ENCODE measurements at regions not wholly inside any gene's neighbourhood (a gene's known extent, or its start where the extent isn't known, plus 50 kb on each side); places are given as distances from the start of the nearest gene placed in this dataset.
A peak's percentile ranks its signal among the peaks of the same experiment; 100 is the strongest.

GRCh38 chr9:74275872-74276508 lies 221.1 kb upstream of the RORB start:
- intact Hi-C loops (cut with micrococcal nuclease; ENCODE audit: unreplicated experiment) = no loop called here
- no peaks in the 10 kb centered on the region for H3K36me3 Mint-ChIP-seq (ENCODE audit: insufficient read depth, unreplicated experiment)
- no peak overlapping the region for H3K4me3 Mint-ChIP-seq (ENCODE audit: unreplicated experiment)
- H3K27ac Mint-ChIP-seq (ENCODE audit: unreplicated experiment) = no peak overlapping the region
- no peak for TF ChIP-seq CTCF (IDR thresholded peaks at IDR 0.05; ENCODE audit: insufficient read depth in 1 of 2, low read depth in 1 of 2, low read length in 1 of 2, severe bottlenecking in 1 of 2, unreplicated experiment in 1 of 2)
- POLR2A ChIA-PET = no interaction called here
- no peaks in the 10 kb centered on the region for H3K27me3 Mint-ChIP-seq (ENCODE audit: insufficient read depth, unreplicated experiment)
- H3K4me1 Mint-ChIP-seq (ENCODE audit: low read depth, unreplicated experiment) = no peaks in the 10 kb centered on the region
- DNase-seq = no peak
- H3K9me3 Mint-ChIP-seq (ENCODE audit: unreplicated experiment) = no peaks in the 10 kb centered on the region
- Histone ChIP-seq H3K36me3 (ENCODE audit: control insufficient read depth, insufficient read depth, low read length) (no peaks in the 10 kb centered on the region), H3K9me3 (no peaks in the 10 kb centered on the region), H3K27me3 (replicated peaks; ENCODE audit: control insufficient read depth, insufficient read depth, low read length) (no peaks in the 10 kb centered on the region), H3K4me1 (no peaks in the 10 kb centered on the region), H3K4me3 (ENCODE audit: low read depth, low read length) (no peak overlapping the region)
- CTCF ChIA-PET = no interaction called here
- BruUV-seq (replicated peaks) = no TSS peak

- Mint-ChIP-seq H3K36me3 (ENCODE audit: insufficient read depth, unreplicated experiment) (no peaks in the 10 kb centered on the region), H3K27ac (ENCODE audit: unreplicated experiment) (no peak overlapping the region), H3K4me1 (ENCODE audit: low read depth, unreplicated experiment) (no peaks in the 10 kb centered on the region), H3K27me3 (ENCODE audit: insufficient read depth, unreplicated experiment) (no peaks in the 10 kb centered on the region), H3K9me3 (ENCODE audit: unreplicated experiment) (no peaks in the 10 kb centered on the region), H3K4me3 (ENCODE audit: unreplicated experiment) (no peak overlapping the region)
- no peaks in the 10 kb centered on the region for H3K9me3 ChIP-seq
- intact Hi-C loops (cut with micrococcal nuclease; ENCODE audit: unreplicated experiment) = no loop called here
- POLR2A ChIA-PET = no interaction called here
- H3K4me3 ChIP-seq (ENCODE audit: low read depth, low read length) = no peak overlapping the region
- H3K4me1 ChIP-seq = no peaks in the 10 kb centered on the region
- DNase-seq = no peak
- H3K27me3 ChIP-seq (replicated peaks; ENCODE audit: control insufficient read depth, insufficient read depth, low read length) = no peaks in the 10 kb centered on the region
- no peaks in the 10 kb centered on the region for H3K36me3 ChIP-seq (ENCODE audit: control insufficient read depth, insufficient read depth, low read length)
- BruUV-seq (replicated peaks) = no TSS peak
- CTCF ChIA-PET = no interaction called here
- TF ChIP-seq CTCF (IDR thresholded peaks at IDR 0.05; ENCODE audit: insufficient read depth in 1 of 2, low read depth in 1 of 2, low read length in 1 of 2, severe bottlenecking in 1 of 2, unreplicated experiment in 1 of 2) = no peak
Measured at GRCh38 chr9:74277532-74277931, 219.6 kb upstream of the RORB start.

- Histone ChIP-seq H3K4me1 (no peaks in the 10 kb centered on the region), H3K36me3 (ENCODE audit: control insufficient read depth, insufficient read depth, low read length) (no peaks in the 10 kb centered on the region), H3K4me3 (ENCODE audit: low read depth, low read length) (no peak overlapping the region), H3K27me3 (replicated peaks; ENCODE audit: control insufficient read depth, insufficient read depth, low read length) (no peaks in the 10 kb centered on the region), H3K9me3 (no peaks in the 10 kb centered on the region)
- Mint-ChIP-seq H3K36me3 (ENCODE audit: insufficient read depth, unreplicated experiment) (no peaks in the 10 kb centered on the region), H3K27ac (ENCODE audit: unreplicated experiment) (no peak overlapping the region), H3K27me3 (ENCODE audit: insufficient read depth, unreplicated experiment) (no peaks in the 10 kb centered on the region), H3K9me3 (ENCODE audit: unreplicated experiment) (no peaks in the 10 kb centered on the region), H3K4me1 (ENCODE audit: low read depth, unreplicated experiment) (no peaks in the 10 kb centered on the region), H3K4me3 (ENCODE audit: unreplicated experiment) (no peak overlapping the region)
- no TSS peak for BruUV-seq (replicated peaks)
- no peak for TF ChIP-seq CTCF (IDR thresholded peaks at IDR 0.05; ENCODE audit: insufficient read depth in 1 of 2, low read depth in 1 of 2, low read length in 1 of 2, severe bottlenecking in 1 of 2, unreplicated experiment in 1 of 2)
- DNase-seq = peak in 1 of 2 experiments; percentile 1
- intact Hi-C loops (cut with micrococcal nuclease; ENCODE audit: unreplicated experiment) = loop anchor here (1.0 kb wide), 1 partner anchor 597 kb away; no protein-coding TSS in a partner anchor
- POLR2A ChIA-PET = no interaction called here
- CTCF ChIA-PET = no interaction called here
Measured at GRCh38 chr9:74281674-74282073, 215.5 kb upstream of the RORB start.

Data from Caco-2 (cell line).